Loucy (cell line): ENCODE measurements at regions not wholly inside any gene's neighbourhood (a gene's known extent, or its start where the extent isn't known, plus 50 kb on each side); places are given as distances from the start of the nearest gene placed in this dataset.

Experiments
- CTCF ChIP-seq: fragments of 200-600 bp; sonication (generic); conservative IDR thresholded peaks from 2 replicates; pipeline ENCODE4 v1.5.1; 2014; ENCODE audit warnings: mild to moderate bottlenecking, antibody characterized with exemption, low read length
- EZH2phosphoT487 ChIP-seq: fragments of 200-600 bp; IDR thresholded peaks from 2 replicates; pipeline ENCODE4 v1.6.1; 2018; ENCODE audit warnings: antibody characterized with exemption, mild to moderate bottlenecking, moderate library complexity, borderline replicate concordance

- TF ChIP-seq CTCF (no peak), EZH2phosphoT487 (no peak)
Measured at GRCh38 chr2:13010283-13010682, 293.5 kb downstream of the TRIB2 start.
